ENCODE measurements at regions not wholly inside any gene's neighbourhood (a gene's known extent, or its start where the extent isn't known, plus 50 kb on each side); places are given as distances from the start of the nearest gene placed in this dataset.

- ATAC-seq (ENCODE audit: low read depth), result peak; percentile 80
- Histone ChIP-seq H3K4me3 (ENCODE audit: severe bottlenecking) (no peak overlapping the region), H3K27ac (ENCODE audit: poor library complexity, severe bottlenecking) (peak overlapping the region; percentile 70), H3K27me3 (ENCODE audit: insufficient read depth, poor library complexity, severe bottlenecking) (no peaks in the 10 kb centered on the region), H3K4me1 (ENCODE audit: insufficient read depth, poor library complexity, severe bottlenecking) (peaks cover 19% of the 10 kb centered on the region), H3K36me3 (ENCODE audit: low read depth) (no peaks in the 10 kb centered on the region), H3K9me3 (ENCODE audit: severe bottlenecking) (no peaks in the 10 kb centered on the region)
- TF ChIP-seq CTCF (IDR thresholded peaks at IDR 0.05; ENCODE audit: poor library complexity, severe bottlenecking), result no peak
- DNase-seq (ENCODE audit: low spot score), result no peak
These were observed 212.6 kb upstream of the SLC16A7 start for GRCh38 chr12:59383079-59383822.

GRCh38 chr12:59382282-59383078, 213.3 kb upstream of the SLC16A7 start:
- DNase-seq (ENCODE audit: low spot score), result no peak

GRCh38 chr12:59381106-59381505, 214.7 kb upstream of the SLC16A7 start:
- DNase-seq (ENCODE audit: low spot score) (no peak), ATAC-seq (ENCODE audit: low read depth) (no peak)
- Histone ChIP-seq H3K27ac (ENCODE audit: poor library complexity, severe bottlenecking) (no peak overlapping the region), H3K36me3 (ENCODE audit: low read depth) (no peaks in the 10 kb centered on the region), H3K4me1 (ENCODE audit: insufficient read depth, poor library complexity, severe bottlenecking) (peaks cover 19% of the 10 kb centered on the region), H3K9me3 (ENCODE audit: severe bottlenecking) (no peaks in the 10 kb centered on the region), H3K27me3 (ENCODE audit: insufficient read depth, poor library complexity, severe bottlenecking) (no peaks in the 10 kb centered on the region), H3K4me3 (ENCODE audit: severe bottlenecking) (no peak overlapping the region)
- TF ChIP-seq CTCF (IDR thresholded peaks at IDR 0.05; ENCODE audit: poor library complexity, severe bottlenecking), result no peak

More at GRCh38 chr12:59382282-59383078, 213.3 kb upstream of the SLC16A7 start:
- H3K36me3 ChIP-seq (ENCODE audit: low read depth), result no peaks in the 10 kb centered on the region
- H3K4me3 ChIP-seq (ENCODE audit: severe bottlenecking), result no peak overlapping the region
- H3K4me1 ChIP-seq (ENCODE audit: insufficient read depth, poor library complexity, severe bottlenecking), result peaks cover 19% of the 10 kb centered on the region
- ATAC-seq (ENCODE audit: low read depth), result no peak
- H3K27me3 ChIP-seq (ENCODE audit: insufficient read depth, poor library complexity, severe bottlenecking), result no peaks in the 10 kb centered on the region
- no peaks in the 10 kb centered on the region for H3K9me3 ChIP-seq (ENCODE audit: severe bottlenecking)
- H3K27ac ChIP-seq (ENCODE audit: poor library complexity, severe bottlenecking), result peak overlapping the region; percentile 70
- TF ChIP-seq CTCF (IDR thresholded peaks at IDR 0.05; ENCODE audit: poor library complexity, severe bottlenecking), result no peak

- Histone ChIP-seq H3K4me1 (ENCODE audit: insufficient read depth, poor library complexity, severe bottlenecking) (peaks cover 4% of the 10 kb centered on the region), H3K4me3 (ENCODE audit: severe bottlenecking) (no peak overlapping the region), H3K9me3 (ENCODE audit: severe bottlenecking) (no peaks in the 10 kb centered on the region), H3K27me3 (ENCODE audit: insufficient read depth, poor library complexity, severe bottlenecking) (no peaks in the 10 kb centered on the region), H3K27ac (ENCODE audit: poor library complexity, severe bottlenecking) (no peak overlapping the region), H3K36me3 (ENCODE audit: low read depth) (no peaks in the 10 kb centered on the region)
- no peak for TF ChIP-seq CTCF (IDR thresholded peaks at IDR 0.05; ENCODE audit: poor library complexity, severe bottlenecking)
- no peak for ATAC-seq (ENCODE audit: low read depth)
- no peak for DNase-seq (ENCODE audit: low spot score)
These were observed 220.2 kb upstream of the SLC16A7 start for GRCh38 chr12:59375633-59376032.
